NCI-H146 treated with DMSO at 0.1 percent for 48 hours (cell line): ENCODE measurements at regions not wholly inside any gene's neighbourhood (a gene's known extent, or its start where the extent isn't known, plus 50 kb on each side); places are given as distances from the start of the nearest gene placed in this dataset.
"Not testable (repeated sequence)": the region's sequence is repeated elsewhere in the genome, so short reads cannot be mapped to it uniquely, and the experiment has no call there.

Source experiments
- DNase-seq: peaks from one replicate; lab custom pipeline; 2025; ENCODE audit not compliant: unreplicated experiment; lab: John Stamatoyannopoulos, UW

- DNase-seq: peak; percentile 2
These were observed 61.1 kb upstream of the VAMP7 start for GRCh38 chrX:155819966-155820491.

- DNase-seq: no peak
These were observed 61.6 kb upstream of the VAMP7 start for GRCh38 chrX:155819525-155819924.

- DNase-seq: not testable (repeated sequence)
These were observed 66.8 kb upstream of the VAMP7 start for GRCh38 chrX:155814391-155814790.

- DNase-seq: no peak
These were observed 101.3 kb upstream of the VAMP7 start for GRCh38 chrX:155779831-155780230.

GRCh38 chrX:155778844-155779553 lies 102.1 kb upstream of the VAMP7 start:
- DNase-seq: no peak

- DNase-seq: no peak
These were observed 106.8 kb upstream of the VAMP7 start for GRCh38 chrX:155774387-155774786.

- no peak for DNase-seq
These were observed 113.0 kb upstream of the VAMP7 start for GRCh38 chrX:155767876-155768769.

GRCh38 chrX:155767051-155767875 lies 113.9 kb upstream of the VAMP7 start:
- no peak for DNase-seq

- DNase-seq: no peak
These were observed 114.8 kb upstream of the VAMP7 start for GRCh38 chrX:155766321-155766720.

- DNase-seq: no peak
These were observed 120.0 kb upstream of the VAMP7 start for GRCh38 chrX:155761185-155761584.

- DNase-seq: no peak
These were observed 123.9 kb upstream of the VAMP7 start for GRCh38 chrX:155757046-155757759.

- DNase-seq: no peak
These were observed 125.3 kb upstream of the VAMP7 start for GRCh38 chrX:155755706-155756337.

GRCh38 chrX:155751131-155751530 lies 130.0 kb upstream of the VAMP7 start:
- no peak for DNase-seq

GRCh38 chrX:155747520-155747919 lies 133.6 kb upstream of the VAMP7 start:
- DNase-seq: no peak

- DNase-seq: no peak
These were observed 133.0 kb upstream of the TMLHE start for GRCh38 chrX:155745792-155746191.

GRCh38 chrX:155744534-155744933 lies 131.8 kb upstream of the TMLHE start:
- no peak for DNase-seq

GRCh38 chrX:155728335-155728734 lies 115.6 kb upstream of the TMLHE start:
- DNase-seq: not testable (repeated sequence)

- no peak for DNase-seq
These were observed 106.3 kb upstream of the TMLHE start for GRCh38 chrX:155718972-155719586.

GRCh38 chrX:155715141-155715540 lies 102.4 kb upstream of the TMLHE start:
- no peak for DNase-seq

GRCh38 chrX:155695419-155695818 lies 82.7 kb upstream of the TMLHE start:
- no peak for DNase-seq
